ENCODE measurements at regions not wholly inside any gene's neighbourhood (a gene's known extent, or its start where the extent isn't known, plus 50 kb on each side); places are given as distances from the start of the nearest gene placed in this dataset.

- Histone ChIP-seq H3K36me3 (ENCODE audit: control insufficient read depth, insufficient read depth, low read length) (no peaks in the 10 kb centered on the region), H3K4me3 (ENCODE audit: low read length) (no peak overlapping the region), H3K27me3 (ENCODE audit: control insufficient read depth, insufficient read depth, low read length) (no peaks in the 10 kb centered on the region), H3K27ac (ENCODE audit: low read length) (no peak overlapping the region), H3K4me1 (ENCODE audit: control insufficient read depth, insufficient read depth, low read length) (no peaks in the 10 kb centered on the region), H3K9me3 (replicated peaks; ENCODE audit: control insufficient read depth, low read depth, low read length) (no peaks in the 10 kb centered on the region)
- no peak for DNase-seq
- 65% methylated on average over 4 of the region's 4 CpGs for WGBS (ENCODE audit: insufficient coverage)
These were observed 413.0 kb downstream of the BMP2 start for GRCh38 chr20:7180256-7181045.

GRCh38 chr20:7189231-7189630 lies 421.7 kb downstream of the BMP2 start:
- no peaks in the 10 kb centered on the region for H3K27me3 ChIP-seq (ENCODE audit: control insufficient read depth, insufficient read depth, low read length)
- no peaks in the 10 kb centered on the region for H3K9me3 ChIP-seq (replicated peaks; ENCODE audit: control insufficient read depth, low read depth, low read length)
- DNase-seq = no peak
- H3K4me1 ChIP-seq (ENCODE audit: control insufficient read depth, insufficient read depth, low read length) = no peaks in the 10 kb centered on the region
- H3K4me3 ChIP-seq (ENCODE audit: low read length) = no peak overlapping the region
- WGBS (ENCODE audit: insufficient coverage) = no CpG with 5 or more reads among the region's 2 CpGs
- no peaks in the 10 kb centered on the region for H3K36me3 ChIP-seq (ENCODE audit: control insufficient read depth, insufficient read depth, low read length)
- no peak overlapping the region for H3K27ac ChIP-seq (ENCODE audit: low read length)

- DNase-seq = no peak
- H3K9me3 ChIP-seq (replicated peaks; ENCODE audit: control insufficient read depth, low read depth, low read length) = no peaks in the 10 kb centered on the region
- H3K4me1 ChIP-seq (ENCODE audit: control insufficient read depth, insufficient read depth, low read length) = no peaks in the 10 kb centered on the region
- no peaks in the 10 kb centered on the region for H3K27me3 ChIP-seq (ENCODE audit: control insufficient read depth, insufficient read depth, low read length)
- 75% methylated on average over 3 of the region's 4 CpGs for WGBS (ENCODE audit: insufficient coverage)
- H3K27ac ChIP-seq (ENCODE audit: low read length) = no peak overlapping the region
- H3K4me3 ChIP-seq (ENCODE audit: low read length) = no peak overlapping the region
- H3K36me3 ChIP-seq (ENCODE audit: control insufficient read depth, insufficient read depth, low read length) = no peaks in the 10 kb centered on the region
These were observed 426.2 kb downstream of the BMP2 start for GRCh38 chr20:7193681-7194080.

GRCh38 chr20:7195704-7196103 lies 428.2 kb downstream of the BMP2 start:
- H3K27me3 ChIP-seq (ENCODE audit: control insufficient read depth, insufficient read depth, low read length) = no peaks in the 10 kb centered on the region
- H3K27ac ChIP-seq (ENCODE audit: low read length) = no peak overlapping the region
- no peaks in the 10 kb centered on the region for H3K9me3 ChIP-seq (replicated peaks; ENCODE audit: control insufficient read depth, low read depth, low read length)
- H3K4me1 ChIP-seq (ENCODE audit: control insufficient read depth, insufficient read depth, low read length) = no peaks in the 10 kb centered on the region
- H3K36me3 ChIP-seq (ENCODE audit: control insufficient read depth, insufficient read depth, low read length) = no peaks in the 10 kb centered on the region
- no CpG with 5 or more reads among the region's 5 CpGs for WGBS (ENCODE audit: insufficient coverage)
- peak; percentile 21 for DNase-seq
- H3K4me3 ChIP-seq (ENCODE audit: low read length) = no peak overlapping the region

- Histone ChIP-seq H3K4me1 (ENCODE audit: control insufficient read depth, insufficient read depth, low read length) (no peaks in the 10 kb centered on the region), H3K27me3 (ENCODE audit: control insufficient read depth, insufficient read depth, low read length) (no peaks in the 10 kb centered on the region), H3K9me3 (replicated peaks; ENCODE audit: control insufficient read depth, low read depth, low read length) (no peaks in the 10 kb centered on the region), H3K4me3 (ENCODE audit: low read length) (no peak overlapping the region), H3K27ac (ENCODE audit: low read length) (no peak overlapping the region), H3K36me3 (ENCODE audit: control insufficient read depth, insufficient read depth, low read length) (no peaks in the 10 kb centered on the region)
- WGBS (ENCODE audit: insufficient coverage) = no CpG with 5 or more reads among the region's 1 CpG
- DNase-seq = no peak
These were observed 429.0 kb downstream of the BMP2 start for GRCh38 chr20:7196481-7196880.

- no peak overlapping the region for H3K27ac ChIP-seq (ENCODE audit: low read length)
- H3K36me3 ChIP-seq (ENCODE audit: control insufficient read depth, insufficient read depth, low read length) = no peaks in the 10 kb centered on the region
- no peaks in the 10 kb centered on the region for H3K4me1 ChIP-seq (ENCODE audit: control insufficient read depth, insufficient read depth, low read length)
- DNase-seq = no peak
- no peaks in the 10 kb centered on the region for H3K27me3 ChIP-seq (ENCODE audit: control insufficient read depth, insufficient read depth, low read length)
- WGBS (ENCODE audit: insufficient coverage) = no CpG with 5 or more reads among the region's 2 CpGs
- no peak overlapping the region for H3K4me3 ChIP-seq (ENCODE audit: low read length)
- H3K9me3 ChIP-seq (replicated peaks; ENCODE audit: control insufficient read depth, low read depth, low read length) = no peaks in the 10 kb centered on the region
These were observed 432.4 kb downstream of the BMP2 start for GRCh38 chr20:7199861-7200260.

GRCh38 chr20:7207186-7207798 lies 439.8 kb downstream of the BMP2 start:
- WGBS (ENCODE audit: insufficient coverage) = 88% methylated on average over 1 of the region's 6 CpGs

GRCh38 chr20:7210910-7211309 lies 443.4 kb downstream of the BMP2 start:
- Histone ChIP-seq H3K36me3 (ENCODE audit: control insufficient read depth, insufficient read depth, low read length) (no peaks in the 10 kb centered on the region), H3K27ac (ENCODE audit: low read length) (no peak overlapping the region), H3K27me3 (ENCODE audit: control insufficient read depth, insufficient read depth, low read length) (no peaks in the 10 kb centered on the region), H3K4me3 (ENCODE audit: low read length) (no peak overlapping the region), H3K4me1 (ENCODE audit: control insufficient read depth, insufficient read depth, low read length) (no peaks in the 10 kb centered on the region), H3K9me3 (replicated peaks; ENCODE audit: control insufficient read depth, low read depth, low read length) (no peaks in the 10 kb centered on the region)
- DNase-seq = no peak
- WGBS (ENCODE audit: insufficient coverage) = 82% methylated on average over 2 of the region's 4 CpGs

More at GRCh38 chr20:7207186-7207798, 439.8 kb downstream of the BMP2 start:
- H3K36me3 ChIP-seq (ENCODE audit: control insufficient read depth, insufficient read depth, low read length) = no peaks in the 10 kb centered on the region
- H3K27me3 ChIP-seq (ENCODE audit: control insufficient read depth, insufficient read depth, low read length) = no peaks in the 10 kb centered on the region
- no peak overlapping the region for H3K27ac ChIP-seq (ENCODE audit: low read length)
- DNase-seq = no peak
- no peak overlapping the region for H3K4me3 ChIP-seq (ENCODE audit: low read length)
- H3K9me3 ChIP-seq (replicated peaks; ENCODE audit: control insufficient read depth, low read depth, low read length) = no peaks in the 10 kb centered on the region
- H3K4me1 ChIP-seq (ENCODE audit: control insufficient read depth, insufficient read depth, low read length) = no peaks in the 10 kb centered on the region

- 100% methylated on average over 1 of the region's 3 CpGs for WGBS (ENCODE audit: insufficient coverage)
- H3K27ac ChIP-seq (ENCODE audit: low read length) = no peak overlapping the region
- no peaks in the 10 kb centered on the region for H3K36me3 ChIP-seq (ENCODE audit: control insufficient read depth, insufficient read depth, low read length)
- H3K27me3 ChIP-seq (ENCODE audit: control insufficient read depth, insufficient read depth, low read length) = no peaks in the 10 kb centered on the region
- no peak for DNase-seq
- H3K9me3 ChIP-seq (replicated peaks; ENCODE audit: control insufficient read depth, low read depth, low read length) = no peaks in the 10 kb centered on the region
- no peak overlapping the region for H3K4me3 ChIP-seq (ENCODE audit: low read length)
- no peaks in the 10 kb centered on the region for H3K4me1 ChIP-seq (ENCODE audit: control insufficient read depth, insufficient read depth, low read length)
These were observed 446.7 kb downstream of the BMP2 start for GRCh38 chr20:7214081-7214740.

- H3K27me3 ChIP-seq (ENCODE audit: control insufficient read depth, insufficient read depth, low read length) = no peaks in the 10 kb centered on the region
- H3K4me1 ChIP-seq (ENCODE audit: control insufficient read depth, insufficient read depth, low read length) = no peaks in the 10 kb centered on the region
- H3K36me3 ChIP-seq (ENCODE audit: control insufficient read depth, insufficient read depth, low read length) = no peaks in the 10 kb centered on the region
- no peak for DNase-seq
- H3K9me3 ChIP-seq (replicated peaks; ENCODE audit: control insufficient read depth, low read depth, low read length) = no peaks in the 10 kb centered on the region
- WGBS (ENCODE audit: insufficient coverage) = no CpG with 5 or more reads among the region's 1 CpG
- H3K4me3 ChIP-seq (ENCODE audit: low read length) = no peak overlapping the region
- no peak overlapping the region for H3K27ac ChIP-seq (ENCODE audit: low read length)
These were observed 450.1 kb downstream of the BMP2 start for GRCh38 chr20:7217606-7218005.
